Ishikawa (cell line): ENCODE measurements at regions not wholly inside any gene's neighbourhood (a gene's known extent, or its start where the extent isn't known, plus 50 kb on each side); places are given as distances from the start of the nearest gene placed in this dataset.

Source experiments
- CEBPB ChIP-seq: IDR thresholded peaks from 2 replicates; pipeline ENCODE4 v1.6.1; 2012
- RAD21 ChIP-seq: IDR thresholded peaks from 2 replicates; pipeline ENCODE4 v1.6.1; 2012; ENCODE audit warnings: low read depth
- YY1 ChIP-seq: IDR thresholded peaks from 2 replicates; pipeline ENCODE4 v1.6.1; 2012; ENCODE audit warnings: low read depth

DNA sequence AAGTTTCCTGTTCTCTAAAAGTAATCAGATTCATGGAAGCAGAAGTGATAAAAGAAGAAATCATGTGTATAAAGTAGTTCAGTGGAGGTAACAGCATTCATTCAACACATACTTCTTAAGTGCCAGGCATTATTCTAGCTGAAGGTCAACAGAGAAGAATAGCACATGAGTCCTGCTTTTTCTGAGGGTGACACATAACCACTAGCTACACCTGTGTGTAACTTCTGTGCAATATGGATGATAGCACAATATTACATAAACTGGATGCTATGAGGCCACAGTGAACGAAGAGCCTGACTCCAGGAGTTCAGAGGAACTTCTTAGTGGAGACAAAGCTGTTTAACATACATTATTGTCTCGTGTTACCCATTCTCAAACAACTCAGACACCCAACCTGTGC lies 114.3 kb upstream of the PCED1B start:
- TF ChIP-seq RAD21 (no peak), CEBPB (no peak), YY1 (no peak)
